ENCODE measurements at regions not wholly inside any gene's neighbourhood (a gene's known extent, or its start where the extent isn't known, plus 50 kb on each side); places are given as distances from the start of the nearest gene placed in this dataset.

DNA sequence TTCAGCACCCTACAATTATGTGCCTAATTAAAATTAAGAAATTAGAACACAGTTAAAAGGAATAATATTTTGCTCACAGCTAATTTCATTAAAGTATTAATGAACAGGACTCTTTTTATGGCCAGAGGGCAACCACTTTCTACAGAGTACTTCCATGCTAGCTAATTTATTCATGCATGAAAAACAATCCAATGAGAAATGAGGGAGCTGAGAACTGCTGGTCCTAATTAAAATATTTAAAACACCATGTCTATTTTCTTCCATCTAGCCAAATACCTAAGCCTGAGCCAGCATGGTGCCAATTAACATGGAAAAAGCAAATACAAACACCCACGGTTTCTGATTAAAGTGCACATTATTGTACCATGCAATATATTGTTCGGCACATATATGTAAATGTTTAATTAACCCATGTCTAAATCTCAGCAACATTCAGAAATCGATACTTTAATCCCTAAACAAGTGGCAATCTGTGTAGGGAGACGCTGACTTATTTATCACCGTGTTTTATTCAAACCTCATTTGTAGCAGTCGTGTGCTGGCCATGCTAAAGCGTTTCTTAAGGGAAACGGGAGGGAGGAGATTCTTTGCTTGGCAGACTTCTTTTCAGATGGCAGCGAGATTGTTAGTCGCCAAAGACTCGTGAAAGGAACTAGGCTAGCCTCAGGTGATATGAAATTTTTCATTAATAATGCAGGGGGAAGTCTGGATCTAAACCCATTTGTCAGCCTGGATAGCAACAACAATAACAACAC, 193.5 kb downstream of the ANXA2 start:
- FAIRE-seq (no peak), DNase-seq (ENCODE audit: insufficient read length, low spot score) (no peak)

DNA sequence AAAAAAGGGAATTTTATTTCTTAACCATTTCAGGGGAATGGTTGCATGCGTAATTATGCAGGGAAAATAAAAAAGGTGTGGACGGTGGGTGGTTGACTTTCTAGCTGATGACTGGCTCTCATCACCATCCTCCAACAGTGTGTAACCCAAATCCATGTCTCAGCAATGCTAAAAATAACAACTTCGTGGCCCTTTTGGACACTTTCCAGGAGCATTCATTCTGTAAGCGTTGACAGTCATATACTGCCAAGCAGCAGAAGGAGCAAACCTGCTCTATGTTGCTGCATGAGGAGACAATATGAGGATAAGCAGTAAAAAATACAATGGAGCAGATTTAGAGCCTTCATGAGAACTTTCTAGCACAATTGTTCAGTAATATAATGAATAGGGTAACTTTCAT, 189.1 kb downstream of the ANXA2 start:
- no peak for FAIRE-seq
- DNase-seq (ENCODE audit: insufficient read length, low spot score) = no peak

DNA sequence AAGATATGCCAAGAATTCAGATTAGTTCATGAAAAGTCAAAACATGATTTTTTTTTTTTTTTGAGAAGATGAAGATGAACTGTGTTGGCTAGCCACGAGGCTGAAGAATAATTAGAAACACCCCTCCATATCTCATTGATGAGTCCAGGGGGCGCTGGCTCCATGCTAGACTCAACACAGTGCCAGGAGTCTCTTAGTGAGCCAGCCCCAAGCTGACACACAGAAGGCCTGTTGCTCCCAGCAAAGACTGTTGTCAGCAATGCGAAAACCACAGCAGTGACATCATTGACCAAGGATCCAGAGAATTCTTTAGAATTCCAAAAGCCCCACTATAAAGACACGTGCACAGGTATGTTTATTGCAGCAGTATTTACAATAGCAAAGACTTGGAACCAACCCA, 185.2 kb downstream of the ANXA2 start:
- no peak for FAIRE-seq

DNA sequence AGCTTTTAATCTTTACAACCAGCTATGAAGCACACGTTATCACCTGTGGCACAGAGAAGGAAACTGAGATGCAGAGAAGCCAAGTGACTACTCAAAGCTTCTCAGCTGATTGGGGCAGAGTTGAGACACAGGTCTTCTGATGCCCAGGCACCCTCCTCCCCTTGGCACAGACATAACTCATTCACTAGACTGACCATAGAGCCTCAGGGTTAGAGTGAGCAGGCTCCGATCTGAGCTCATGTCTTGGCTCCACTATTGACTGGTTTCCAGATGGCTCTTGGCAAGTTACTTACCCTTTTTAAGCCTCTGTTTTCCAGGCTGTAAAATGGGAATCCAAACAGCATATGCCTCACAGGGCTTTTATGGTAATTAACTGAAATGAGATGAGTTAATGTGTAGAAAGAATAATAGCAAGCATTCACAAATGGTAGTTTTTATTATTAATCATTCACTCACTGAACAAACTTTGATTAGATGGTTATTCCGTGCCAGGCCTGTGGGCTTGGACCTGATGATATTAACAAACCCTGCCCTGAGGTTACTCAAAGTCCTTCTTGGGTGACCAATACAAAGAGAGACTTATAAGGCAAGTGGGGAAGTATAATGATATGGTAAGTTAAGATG, 184.3 kb downstream of the ANXA2 start:
- DNase-seq (ENCODE audit: insufficient read length, low spot score) = no peak
- FAIRE-seq = no peak

More for the DNA sequence above, 185.2 kb downstream of the ANXA2 start:
- peak; percentile 10 for DNase-seq (ENCODE audit: insufficient read length, low spot score)

DNA sequence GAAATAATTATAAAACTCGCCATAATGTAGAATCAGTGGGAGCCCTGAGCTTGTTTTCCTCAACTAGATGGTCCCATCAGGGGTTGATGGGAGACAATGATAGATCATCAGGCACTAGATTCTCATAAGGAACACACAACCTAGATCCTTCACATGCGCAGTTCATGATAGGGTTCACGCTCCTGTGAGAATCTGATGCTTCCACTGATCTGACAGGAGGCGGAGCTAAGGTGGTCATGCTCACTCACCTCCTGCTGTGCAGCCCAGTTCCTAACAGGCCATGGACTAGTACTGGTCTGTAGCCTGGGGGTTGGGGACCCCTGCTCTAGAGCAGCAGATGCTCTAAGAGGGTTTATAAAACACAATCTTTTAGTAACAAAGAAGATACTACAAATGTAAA, 183.6 kb downstream of the ANXA2 start:
- DNase-seq (ENCODE audit: insufficient read length, low spot score) = no peak
- no peak for FAIRE-seq

DNA sequence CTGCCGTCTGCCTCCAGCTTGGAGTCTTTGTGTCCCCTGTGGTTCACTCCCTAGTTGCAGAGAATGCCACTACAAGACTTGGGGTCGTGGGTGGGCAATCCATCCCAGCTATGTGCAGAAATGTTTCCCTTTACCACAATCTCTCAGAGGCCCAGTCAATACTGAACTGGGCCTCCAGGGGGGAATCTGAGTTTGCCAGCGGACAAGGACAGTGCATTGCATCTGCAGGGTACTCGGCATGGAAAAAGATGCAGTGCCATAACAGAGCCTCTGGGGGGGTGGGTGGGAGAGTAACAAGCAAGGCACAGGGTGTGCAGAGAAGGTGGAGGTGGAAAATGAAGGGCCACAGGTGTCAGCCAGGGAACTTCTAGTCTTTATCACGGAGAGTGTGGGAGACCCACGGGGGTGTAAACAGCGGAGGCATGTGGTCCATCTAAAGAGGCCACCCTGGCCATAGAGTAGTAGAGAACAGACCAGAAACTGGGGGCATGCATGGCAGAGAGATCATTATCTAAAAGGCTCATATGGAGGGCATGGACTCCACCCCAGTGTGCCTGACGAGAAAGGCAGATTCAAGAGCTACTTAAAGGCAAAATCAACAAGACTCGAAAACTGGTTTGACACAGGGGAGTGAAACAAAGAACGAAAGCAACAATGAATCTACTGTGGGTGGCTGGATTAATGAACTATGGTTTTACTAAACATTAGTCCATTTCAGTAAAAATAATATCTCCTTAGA, 182.4 kb downstream of the ANXA2 start:
- no peak for FAIRE-seq
- DNase-seq (ENCODE audit: insufficient read length, low spot score) = no peak

DNA sequence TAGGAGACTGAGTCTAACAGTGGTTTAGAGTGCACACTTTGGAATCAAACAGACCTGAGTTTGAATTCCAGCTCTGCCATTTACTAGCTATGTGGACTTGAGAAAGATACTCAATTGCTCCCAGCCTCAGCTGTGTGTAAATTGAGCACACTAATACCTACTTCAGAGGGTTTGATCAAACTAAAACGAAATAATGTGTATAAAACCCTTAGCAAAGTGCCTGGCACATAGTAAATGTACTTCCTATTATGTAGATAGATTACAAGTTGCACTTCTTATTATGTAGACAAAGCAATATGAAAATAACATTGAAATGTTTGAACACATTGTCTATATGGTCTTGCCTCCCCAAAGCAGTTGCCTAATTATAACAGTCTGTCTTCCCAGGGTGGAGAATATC, 180.6 kb downstream of the ANXA2 start:
- DNase-seq (ENCODE audit: insufficient read length, low spot score) = no peak
- no peak for FAIRE-seq

DNA sequence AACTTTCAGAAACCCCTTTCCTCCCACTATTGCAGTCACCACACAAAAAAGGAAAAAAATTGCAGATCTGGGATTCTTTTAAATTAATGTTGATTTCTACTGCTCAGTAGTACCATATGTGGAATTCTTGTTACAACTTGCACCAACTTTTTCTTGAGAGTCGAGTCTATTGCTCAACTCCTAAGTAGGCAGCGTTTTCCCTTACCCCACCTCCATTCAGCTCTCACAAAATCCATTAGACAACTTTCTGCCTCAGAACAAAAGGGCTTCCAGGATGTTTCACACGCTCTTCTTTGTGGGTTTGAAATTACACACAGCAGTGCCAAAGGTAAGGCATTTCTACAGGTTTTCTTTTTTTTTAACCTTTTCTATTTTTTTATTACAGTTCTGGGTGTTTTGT, 179.5 kb downstream of the ANXA2 start:
- FAIRE-seq = no peak

DNA sequence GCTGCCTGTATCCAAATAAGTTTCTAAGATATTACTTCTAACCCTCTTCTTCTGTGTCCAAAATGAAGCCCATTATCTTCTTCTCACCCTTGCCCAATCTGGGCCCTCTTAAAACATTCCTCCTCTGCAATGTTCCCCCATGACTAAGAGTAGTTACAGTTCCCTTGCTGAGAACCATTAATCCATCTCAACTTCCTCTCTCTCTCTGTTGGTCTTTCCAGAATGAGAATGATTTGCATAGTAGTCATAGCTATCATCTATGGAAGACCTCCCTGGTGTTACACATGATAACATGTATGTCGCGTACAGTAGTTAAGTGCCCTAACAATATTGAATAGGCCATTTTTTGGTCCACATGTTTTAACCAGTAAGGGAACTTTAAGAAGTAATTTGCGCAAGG, 177.9 kb downstream of the ANXA2 start:
- FAIRE-seq (no peak), DNase-seq (ENCODE audit: insufficient read length, low spot score) (no peak)

More for the DNA sequence above, 179.5 kb downstream of the ANXA2 start:
- no peak for DNase-seq (ENCODE audit: insufficient read length, low spot score)

DNA sequence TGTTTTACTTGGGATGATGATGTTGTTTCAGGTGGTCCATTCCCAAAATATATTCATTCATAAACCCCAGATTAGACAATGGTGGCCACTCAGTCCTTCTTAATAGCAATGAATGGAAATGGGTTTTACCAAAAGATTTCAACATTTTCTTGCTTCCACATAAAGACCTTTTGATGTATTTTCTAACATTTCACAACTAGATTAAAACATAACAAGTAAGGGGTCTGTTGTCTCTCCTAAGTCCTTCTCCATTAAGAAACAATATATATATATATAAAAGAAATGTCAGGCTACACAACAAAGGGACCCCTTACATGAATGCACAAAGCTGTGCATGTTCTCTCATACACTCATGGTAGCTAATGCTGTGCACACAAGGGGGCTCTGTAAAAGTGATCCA, 176.4 kb downstream of the ANXA2 start:
- DNase-seq (ENCODE audit: insufficient read length, low spot score) (no peak), FAIRE-seq (no peak)

DNA sequence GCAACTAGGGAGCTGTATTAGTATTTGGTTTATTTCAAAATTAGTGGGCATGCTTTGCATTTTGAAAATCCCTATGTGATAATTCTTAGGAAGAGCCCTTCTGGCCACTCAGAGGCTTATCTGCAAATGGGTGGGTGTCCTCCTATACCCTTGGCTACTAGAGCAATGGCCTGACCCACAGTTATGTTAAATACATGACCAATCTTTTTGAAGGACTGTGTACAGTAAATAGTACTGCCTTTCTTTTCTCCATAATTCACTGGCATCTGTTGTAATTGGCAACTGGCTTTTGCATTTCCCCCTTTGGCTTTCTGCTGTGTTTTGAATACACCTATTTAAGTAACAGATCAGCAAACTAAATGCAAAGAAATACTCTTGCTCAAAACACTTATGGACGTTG, 175.4 kb downstream of the ANXA2 start:
- no peak for DNase-seq (ENCODE audit: insufficient read length, low spot score)
- no peak for FAIRE-seq

DNA sequence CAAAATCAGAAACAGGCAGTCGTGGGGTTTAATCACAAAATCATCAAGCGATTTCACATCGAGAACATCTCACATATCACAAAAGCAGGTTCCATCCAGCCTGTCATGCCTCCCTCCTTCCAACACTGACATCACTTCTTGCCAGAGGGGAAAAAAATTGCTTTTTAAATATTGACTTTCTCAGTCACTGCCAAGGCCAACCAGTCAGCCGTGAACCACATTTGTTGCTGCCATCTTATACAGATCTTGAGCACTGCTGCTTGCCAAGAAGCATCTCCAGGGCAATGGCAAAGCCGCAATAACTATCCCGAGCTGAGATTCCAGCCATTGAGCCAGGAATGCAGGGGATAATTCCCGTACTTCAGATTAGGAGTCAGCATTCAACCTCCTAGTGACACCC, 174.6 kb downstream of the ANXA2 start:
- FAIRE-seq (no peak), DNase-seq (ENCODE audit: insufficient read length, low spot score) (no peak)

DNA sequence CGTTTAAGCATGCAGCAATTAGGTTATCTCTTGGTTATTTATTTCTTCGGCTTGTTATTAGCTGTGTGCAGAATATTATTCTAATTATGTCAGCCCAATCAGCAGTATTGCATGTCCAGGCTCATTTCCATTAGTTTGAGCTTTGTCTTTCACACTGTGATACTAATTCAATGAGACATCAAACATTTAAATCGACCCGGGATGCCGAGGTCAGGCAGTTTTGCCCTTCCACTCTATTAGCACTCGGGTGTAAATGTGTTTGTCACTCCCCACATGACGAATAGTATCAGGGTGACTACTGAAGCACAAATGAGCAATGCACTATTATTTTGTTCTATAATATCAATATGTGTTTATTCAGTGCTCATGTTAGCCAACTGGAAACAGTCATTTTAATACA, 170.9 kb downstream of the ANXA2 start:
- DNase-seq (ENCODE audit: insufficient read length, low spot score) (no peak), FAIRE-seq (no peak)

DNA sequence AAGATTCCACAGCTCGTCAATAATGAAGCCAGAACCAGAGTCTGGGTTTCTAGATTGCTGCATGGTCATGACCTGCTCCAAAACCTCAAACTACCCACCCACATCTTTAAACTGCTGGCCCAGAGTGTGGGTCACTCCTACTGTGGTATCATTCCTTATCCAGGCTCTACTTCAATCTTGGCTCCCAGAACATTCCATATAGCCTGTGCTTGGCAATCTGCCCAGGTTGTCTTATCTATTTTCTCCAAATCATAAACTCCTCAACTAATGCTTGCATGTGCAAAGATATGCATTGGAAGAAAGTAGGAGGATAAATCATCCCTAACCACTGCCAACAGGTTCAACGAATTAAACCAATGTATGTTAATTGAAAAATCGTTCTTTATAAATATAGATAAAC, 169.7 kb downstream of the ANXA2 start:
- no peak for DNase-seq (ENCODE audit: insufficient read length, low spot score)
- no peak for FAIRE-seq

DNA sequence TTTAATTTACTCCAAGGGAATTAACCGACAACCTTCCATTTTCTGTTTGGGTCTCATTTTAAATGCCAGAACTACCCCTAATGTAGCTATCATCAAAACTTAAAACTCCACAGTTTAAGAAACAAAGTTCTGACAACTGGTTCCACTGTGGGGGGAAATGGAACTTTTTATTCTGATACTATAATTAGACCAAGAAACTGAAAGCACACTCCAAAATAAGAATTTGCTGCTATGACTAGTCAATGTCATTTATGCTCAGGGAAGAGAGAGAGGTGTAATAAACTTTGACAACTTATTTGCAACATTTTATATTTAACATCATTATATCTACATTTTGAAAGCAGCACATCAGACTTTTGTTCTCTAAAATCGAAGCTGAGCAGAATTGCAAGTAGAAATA, 169.2 kb downstream of the ANXA2 start:
- FAIRE-seq = no peak
- DNase-seq (ENCODE audit: insufficient read length, low spot score) = no peak

DNA sequence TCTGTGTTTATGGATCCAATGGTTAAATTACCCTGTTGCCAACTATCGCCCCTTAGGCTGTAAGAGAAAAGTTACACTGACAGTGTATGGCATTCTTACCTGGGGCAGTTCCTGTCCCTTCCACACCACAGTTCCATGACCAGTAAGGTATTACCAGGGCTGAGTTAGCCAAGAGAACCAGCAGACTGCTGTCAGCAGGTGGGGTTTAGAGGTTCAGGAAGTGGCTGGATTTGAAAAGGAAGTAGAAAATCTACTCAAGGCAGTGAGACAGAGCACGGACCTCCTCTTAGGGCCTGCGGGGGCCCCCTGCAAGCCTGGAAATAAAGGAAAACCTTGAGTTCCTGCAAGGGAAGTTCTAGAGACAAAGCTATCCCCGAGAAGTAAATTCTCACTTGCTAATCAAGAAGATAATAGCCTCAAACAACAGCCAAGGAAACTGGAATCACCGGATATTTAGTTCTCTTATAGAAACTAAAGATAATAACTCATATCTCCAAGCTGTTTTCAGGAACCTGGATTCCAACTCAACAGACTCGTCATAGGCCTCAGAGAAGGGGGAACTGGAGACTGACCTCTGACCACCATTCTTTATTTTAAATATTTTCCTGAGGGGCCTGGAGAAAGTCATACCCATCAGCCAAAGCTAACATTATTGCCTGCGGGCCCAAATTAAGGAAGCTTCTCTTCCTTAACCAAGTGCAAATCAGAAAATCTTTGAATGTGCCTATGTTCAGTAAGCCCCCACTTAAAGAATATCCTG, 161.7 kb downstream of the ANXA2 start:
- no peak for DNase-seq (ENCODE audit: insufficient read length, low spot score)
- no peak for FAIRE-seq

DNA sequence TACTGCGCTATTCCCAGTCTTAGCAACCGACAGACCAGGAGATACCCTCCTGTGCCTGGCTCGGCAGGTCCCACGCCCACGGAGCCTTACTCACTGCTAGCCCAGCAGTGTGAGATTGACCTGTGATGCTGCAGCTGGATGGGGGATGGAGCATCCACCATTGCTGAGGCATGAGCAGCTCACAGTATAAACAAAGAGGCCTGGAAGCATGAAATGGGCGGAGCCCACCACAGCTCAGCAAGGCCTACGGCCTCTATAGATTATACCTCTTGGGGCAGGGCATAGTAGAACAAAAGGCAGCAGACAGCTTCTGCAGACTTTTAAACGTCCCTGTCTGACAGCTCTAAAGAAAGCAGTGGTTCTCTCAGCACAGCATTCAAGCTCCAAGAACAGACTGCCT, 160.3 kb downstream of the ANXA2 start:
- no peak for DNase-seq (ENCODE audit: insufficient read length, low spot score)
- FAIRE-seq = no peak

DNA sequence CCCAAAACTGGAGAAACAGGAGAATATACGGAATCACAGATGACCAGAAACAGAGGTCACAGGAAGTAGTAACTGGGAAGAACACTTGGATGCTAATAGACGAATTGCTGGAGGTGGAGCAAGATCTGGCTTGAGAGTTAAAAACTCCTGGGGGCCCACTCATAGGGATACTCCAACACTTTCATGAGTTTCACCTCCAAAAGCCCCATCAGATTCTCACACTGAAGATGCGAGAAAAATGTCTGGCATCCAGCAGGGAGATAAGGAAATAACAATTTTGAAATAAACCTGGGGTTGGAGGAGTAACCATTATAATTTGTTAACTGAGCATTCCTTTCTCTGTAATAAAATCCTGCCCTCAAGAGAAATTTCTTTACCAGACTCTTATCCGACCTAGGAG, 154.0 kb downstream of the ANXA2 start:
- DNase-seq (ENCODE audit: insufficient read length, low spot score) = no peak
- FAIRE-seq = no peak

DNA sequence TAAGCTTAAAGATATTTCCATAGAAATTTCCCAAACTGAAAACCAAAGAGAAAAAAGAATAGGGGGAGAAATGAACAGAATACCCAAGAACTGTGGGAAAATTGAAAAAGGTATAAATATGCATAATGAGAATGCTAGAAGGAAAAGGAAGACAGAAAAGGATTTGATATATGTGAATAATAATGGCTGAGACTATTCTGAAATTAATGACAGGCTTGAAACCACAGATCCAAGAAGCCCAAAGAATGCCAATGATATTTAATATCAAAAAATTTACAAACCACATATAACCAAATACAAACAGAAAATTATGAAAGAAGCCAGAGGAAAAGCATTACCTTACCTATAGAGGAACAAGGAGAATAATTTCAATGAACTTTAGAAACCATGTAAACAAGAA, 153.0 kb downstream of the ANXA2 start:
- FAIRE-seq (no peak), DNase-seq (ENCODE audit: insufficient read length, low spot score) (no peak)

DNA sequence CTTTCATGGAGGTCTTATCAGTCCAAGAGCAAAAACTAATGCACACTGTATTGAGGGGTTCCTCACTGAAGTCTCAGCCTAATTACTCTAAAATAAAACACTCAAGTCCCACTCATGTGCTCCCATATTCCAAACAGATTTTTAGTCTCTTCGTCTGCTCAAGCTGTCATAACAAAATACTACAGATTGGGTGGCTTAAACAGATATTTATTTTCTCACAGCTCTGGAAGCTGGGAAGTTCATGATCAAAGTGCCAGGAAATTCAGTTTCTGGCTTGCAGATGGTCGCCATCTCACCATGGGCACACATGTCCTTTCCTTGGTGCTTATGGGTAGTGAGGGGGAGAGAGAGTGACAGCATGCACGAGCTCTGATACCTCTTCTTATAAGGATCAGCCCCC, 147.5 kb downstream of the ANXA2 start:
- DNase-seq (ENCODE audit: insufficient read length, low spot score) = no peak
- no peak for FAIRE-seq

All from HTR-8/SVneo (cell line).